GM12872 (cell line): ENCODE measurements at regions not wholly inside any gene's neighbourhood (a gene's known extent, or its start where the extent isn't known, plus 50 kb on each side); places are given as distances from the start of the nearest gene placed in this dataset.

ENCODE experiments used
- CTCF ChIP-seq: IDR thresholded peaks from 3 replicates; pipeline ENCODE4 v1.5.1; 2011; ENCODE audit warnings: low read depth, mild to moderate bottlenecking, low read length, moderate library complexity; ENCODE audit not compliant: insufficient read depth

DNA sequence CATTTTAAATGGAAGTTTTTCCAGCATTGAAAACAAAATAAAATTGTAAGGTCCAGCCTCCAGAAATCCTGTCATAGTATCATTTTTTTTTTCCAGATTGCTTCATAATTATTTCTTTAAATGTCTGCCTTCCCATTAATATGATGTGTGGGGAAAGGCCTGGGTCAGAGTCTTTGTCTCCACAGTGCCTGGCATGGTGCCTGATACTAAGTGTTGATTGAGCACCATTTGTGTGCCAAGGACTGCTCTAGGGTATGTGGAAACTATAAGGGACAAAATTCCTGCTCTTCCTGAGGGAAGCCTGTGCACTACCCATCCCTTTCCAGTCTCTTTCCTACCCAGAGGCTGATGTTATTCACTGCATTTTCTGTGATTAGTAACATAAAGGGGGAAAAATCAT lies 53.1 kb upstream of the BEND4 start:
- no peak for TF ChIP-seq CTCF

- no peak for TF ChIP-seq CTCF
These were observed 64.2 kb upstream of the BEND4 start for GRCh38 chr4:42216664-42217063.

DNA sequence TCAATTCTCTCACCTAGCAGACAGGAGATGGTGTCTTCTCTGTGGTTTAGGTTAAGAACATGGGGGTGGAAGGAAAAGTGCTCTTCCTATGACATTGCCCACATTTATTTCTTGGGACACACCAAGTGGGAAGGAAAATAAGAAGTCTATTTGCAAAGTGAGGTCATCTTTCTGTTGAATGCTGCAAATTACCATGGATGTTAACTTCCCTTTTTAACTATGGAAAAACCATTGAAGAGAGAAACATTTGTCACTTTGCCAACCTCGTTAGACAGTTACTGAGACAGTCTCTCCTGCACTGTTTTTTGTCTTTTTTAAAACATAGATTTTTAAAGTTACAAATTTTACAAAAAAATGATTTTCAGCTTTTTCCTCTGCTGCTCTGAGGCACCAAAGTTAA lies 72.8 kb upstream of the BEND4 start:
- no peak for TF ChIP-seq CTCF

GRCh38 chr4:42234817-42235216 lies 82.4 kb upstream of the BEND4 start:
- peak; percentile 31; the same call in 1 of the 3 replicates for TF ChIP-seq CTCF

- no peak for TF ChIP-seq CTCF
These were observed 83.0 kb upstream of the BEND4 start for GRCh38 chr4:42235304-42236021.

DNA sequence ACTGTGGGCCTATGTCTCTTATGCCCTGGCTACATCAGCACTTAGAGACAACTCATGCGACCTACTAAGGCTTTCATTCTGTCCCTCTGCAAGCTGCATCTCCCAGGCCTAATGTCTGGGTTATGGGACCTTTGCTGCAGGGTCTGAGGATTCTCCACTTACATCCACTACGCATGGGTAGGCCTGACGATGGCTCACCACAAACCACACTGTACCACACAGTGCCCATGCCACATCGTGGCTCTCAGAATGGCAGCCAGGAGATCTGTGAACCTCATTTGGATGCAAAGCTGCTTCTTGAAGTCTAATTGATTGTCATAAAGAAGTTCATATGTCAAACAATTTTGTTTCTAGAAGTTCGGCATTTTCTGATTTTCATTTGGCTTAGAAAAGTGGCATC lies 84.6 kb upstream of the BEND4 start:
- no peak for TF ChIP-seq CTCF

DNA sequence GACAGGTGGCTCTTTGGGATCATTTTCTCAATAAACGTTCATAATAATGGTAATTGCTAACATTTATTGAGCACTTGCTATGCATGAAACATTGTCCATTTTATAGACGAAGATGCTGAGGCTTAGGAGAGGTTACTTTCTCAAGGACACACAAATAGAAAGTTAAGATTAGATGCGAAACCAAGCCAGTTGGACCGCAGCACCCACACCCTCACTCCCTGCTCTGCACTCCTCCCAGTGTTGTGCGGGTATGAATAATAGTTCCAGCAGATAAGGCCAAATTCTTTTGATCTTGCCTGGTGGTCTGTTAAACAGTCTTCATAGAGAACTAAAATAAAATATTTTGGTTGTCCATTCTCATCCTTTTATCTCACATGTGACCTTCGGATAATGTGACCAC lies 85.0 kb upstream of the BEND4 start:
- TF ChIP-seq CTCF, result no peak
